ENCODE measurements at regions not wholly inside any gene's neighbourhood (a gene's known extent, or its start where the extent isn't known, plus 50 kb on each side); places are given as distances from the start of the nearest gene placed in this dataset.

GRCh38 chr11:80031014-80031600 is 590.3 kb upstream of the TENM4 start:
- no peak for ATAC-seq
- TF ChIP-seq, protein P1, sequence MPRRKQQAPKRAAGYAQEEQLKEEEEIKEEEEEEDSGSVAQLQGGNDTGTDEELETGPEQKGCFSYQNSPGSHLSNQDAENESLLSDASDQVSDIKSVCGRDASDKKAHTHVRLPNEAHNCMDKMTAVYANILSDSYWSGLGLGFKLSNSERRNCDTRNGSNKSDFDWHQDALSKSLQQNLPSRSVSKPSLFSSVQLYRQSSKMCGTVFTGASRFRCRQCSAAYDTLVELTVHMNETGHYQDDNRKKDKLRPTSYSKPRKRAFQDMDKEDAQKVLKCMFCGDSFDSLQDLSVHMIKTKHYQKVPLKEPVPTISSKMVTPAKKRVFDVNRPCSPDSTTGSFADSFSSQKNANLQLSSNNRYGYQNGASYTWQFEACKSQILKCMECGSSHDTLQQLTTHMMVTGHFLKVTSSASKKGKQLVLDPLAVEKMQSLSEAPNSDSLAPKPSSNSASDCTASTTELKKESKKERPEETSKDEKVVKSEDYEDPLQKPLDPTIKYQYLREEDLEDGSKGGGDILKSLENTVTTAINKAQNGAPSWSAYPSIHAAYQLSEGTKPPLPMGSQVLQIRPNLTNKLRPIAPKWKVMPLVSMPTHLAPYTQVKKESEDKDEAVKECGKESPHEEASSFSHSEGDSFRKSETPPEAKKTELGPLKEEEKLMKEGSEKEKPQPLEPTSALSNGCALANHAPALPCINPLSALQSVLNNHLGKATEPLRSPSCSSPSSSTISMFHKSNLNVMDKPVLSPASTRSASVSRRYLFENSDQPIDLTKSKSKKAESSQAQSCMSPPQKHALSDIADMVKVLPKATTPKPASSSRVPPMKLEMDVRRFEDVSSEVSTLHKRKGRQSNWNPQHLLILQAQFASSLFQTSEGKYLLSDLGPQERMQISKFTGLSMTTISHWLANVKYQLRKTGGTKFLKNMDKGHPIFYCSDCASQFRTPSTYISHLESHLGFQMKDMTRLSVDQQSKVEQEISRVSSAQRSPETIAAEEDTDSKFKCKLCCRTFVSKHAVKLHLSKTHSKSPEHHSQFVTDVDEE (CRISPR knock-in tag; IDR thresholded peaks at IDR 0.05), result no peak
- TF ChIP-seq ZC3H10 (CRISPR knock-in tag; IDR thresholded peaks at IDR 0.05), result no peak
- no peak for TF ChIP-seq RARB (CRISPR knock-in tag; IDR thresholded peaks at IDR 0.05)
- TF ChIP-seq ARNTL (CRISPR knock-in tag; IDR thresholded peaks at IDR 0.05; ENCODE audit: borderline replicate concordance, low read depth), result no peak
- no peak for TF ChIP-seq ZNF565 (CRISPR knock-in tag; conservative IDR thresholded peaks at IDR 0.05; ENCODE audit: low read depth)
- no peak for TF ChIP-seq CREB5 (CRISPR knock-in tag; IDR thresholded peaks at IDR 0.05; ENCODE audit: low read depth)
- TF ChIP-seq CSRNP3 (CRISPR knock-in tag; IDR thresholded peaks at IDR 0.05), result no peak
- TF ChIP-seq OSR1 (CRISPR knock-in tag; IDR thresholded peaks at IDR 0.05), result no peak
- TF ChIP-seq ZNF70 (CRISPR knock-in tag; IDR thresholded peaks at IDR 0.05), result no peak
- no peak for TF ChIP-seq CSDC2 (CRISPR knock-in tag; IDR thresholded peaks at IDR 0.05)
- TF ChIP-seq ISL1 (CRISPR knock-in tag; IDR thresholded peaks at IDR 0.05), result no peak

DNA sequence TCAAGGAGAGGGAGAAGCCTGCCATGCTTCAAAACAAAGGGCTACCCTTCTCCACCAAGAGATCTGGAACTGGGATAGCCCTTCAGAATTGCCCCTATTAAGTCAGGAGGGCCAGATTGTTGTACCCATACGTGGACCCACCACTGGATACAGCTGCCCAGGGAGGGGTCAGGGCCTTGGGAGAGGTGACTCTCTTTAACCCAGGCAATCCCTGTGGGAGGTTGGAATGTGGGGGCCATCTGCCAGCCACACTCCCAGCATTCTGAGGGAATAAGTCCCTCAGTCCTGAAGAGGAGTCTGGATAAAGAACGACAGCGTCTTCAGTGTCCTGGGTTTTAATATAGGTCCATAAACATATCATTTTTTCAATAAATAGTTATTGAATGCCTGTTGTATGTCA is 588.2 kb upstream of the TENM4 start:
- TF ChIP-seq BACH2 (CRISPR knock-in tag; IDR thresholded peaks at IDR 0.05; ENCODE audit: borderline replicate concordance) (no peak), ZFP30 (CRISPR knock-in tag; IDR thresholded peaks at IDR 0.05) (no peak), ZNF565 (CRISPR knock-in tag; conservative IDR thresholded peaks at IDR 0.05; ENCODE audit: low read depth) (no peak), ZNF70 (CRISPR knock-in tag; IDR thresholded peaks at IDR 0.05) (no peak), ISL1 (CRISPR knock-in tag; IDR thresholded peaks at IDR 0.05) (no peak)
- TF ChIP-seq, protein P2, sequence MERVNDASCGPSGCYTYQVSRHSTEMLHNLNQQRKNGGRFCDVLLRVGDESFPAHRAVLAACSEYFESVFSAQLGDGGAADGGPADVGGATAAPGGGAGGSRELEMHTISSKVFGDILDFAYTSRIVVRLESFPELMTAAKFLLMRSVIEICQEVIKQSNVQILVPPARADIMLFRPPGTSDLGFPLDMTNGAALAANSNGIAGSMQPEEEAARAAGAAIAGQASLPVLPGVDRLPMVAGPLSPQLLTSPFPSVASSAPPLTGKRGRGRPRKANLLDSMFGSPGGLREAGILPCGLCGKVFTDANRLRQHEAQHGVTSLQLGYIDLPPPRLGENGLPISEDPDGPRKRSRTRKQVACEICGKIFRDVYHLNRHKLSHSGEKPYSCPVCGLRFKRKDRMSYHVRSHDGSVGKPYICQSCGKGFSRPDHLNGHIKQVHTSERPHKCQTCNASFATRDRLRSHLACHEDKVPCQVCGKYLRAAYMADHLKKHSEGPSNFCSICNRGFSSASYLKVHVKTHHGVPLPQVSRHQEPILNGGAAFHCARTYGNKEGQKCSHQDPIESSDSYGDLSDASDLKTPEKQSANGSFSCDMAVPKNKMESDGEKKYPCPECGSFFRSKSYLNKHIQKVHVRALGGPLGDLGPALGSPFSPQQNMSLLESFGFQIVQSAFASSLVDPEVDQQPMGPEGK (CRISPR knock-in tag; IDR thresholded peaks at IDR 0.05; ENCODE audit: borderline replicate concordance), result no peak
- TF ChIP-seq, protein P1 (CRISPR knock-in tag; IDR thresholded peaks at IDR 0.05), result no peak
- no peak for ATAC-seq

DNA sequence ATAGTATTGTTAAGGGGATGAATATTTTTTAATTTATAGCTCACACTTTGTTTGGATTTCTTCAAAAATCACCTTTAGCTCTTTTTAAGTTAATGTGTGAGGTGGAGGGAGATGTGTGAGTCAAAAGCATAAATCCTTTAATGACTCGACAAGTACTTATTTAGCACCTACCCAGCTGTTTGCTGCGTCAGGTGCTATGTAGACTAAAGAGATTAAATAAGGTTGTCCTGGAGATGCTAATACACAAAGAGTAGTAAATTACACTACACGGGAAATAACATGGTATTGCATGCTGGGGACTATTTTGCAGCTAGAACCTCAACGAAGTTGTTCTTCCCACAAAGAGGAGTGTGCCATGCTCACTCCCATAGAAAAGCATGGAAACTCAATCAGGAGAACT is 583.3 kb upstream of the TENM4 start:
- no peak for ATAC-seq
- TF ChIP-seq RARB (CRISPR knock-in tag; IDR thresholded peaks at IDR 0.05), result no peak
- TF ChIP-seq, protein P2 (CRISPR knock-in tag; IDR thresholded peaks at IDR 0.05; ENCODE audit: borderline replicate concordance), result no peak
- TF ChIP-seq CSRNP3 (CRISPR knock-in tag; IDR thresholded peaks at IDR 0.05), result no peak
- TF ChIP-seq CREB5 (CRISPR knock-in tag; IDR thresholded peaks at IDR 0.05; ENCODE audit: low read depth), result no peak
- TF ChIP-seq ZNF70 (CRISPR knock-in tag; IDR thresholded peaks at IDR 0.05), result no peak
- TF ChIP-seq ARNTL (CRISPR knock-in tag; IDR thresholded peaks at IDR 0.05; ENCODE audit: borderline replicate concordance, low read depth), result no peak
- no peak for TF ChIP-seq OSR1 (CRISPR knock-in tag; IDR thresholded peaks at IDR 0.05)
- no peak for TF ChIP-seq ZNF565 (CRISPR knock-in tag; conservative IDR thresholded peaks at IDR 0.05; ENCODE audit: low read depth)
- TF ChIP-seq, protein P3, sequence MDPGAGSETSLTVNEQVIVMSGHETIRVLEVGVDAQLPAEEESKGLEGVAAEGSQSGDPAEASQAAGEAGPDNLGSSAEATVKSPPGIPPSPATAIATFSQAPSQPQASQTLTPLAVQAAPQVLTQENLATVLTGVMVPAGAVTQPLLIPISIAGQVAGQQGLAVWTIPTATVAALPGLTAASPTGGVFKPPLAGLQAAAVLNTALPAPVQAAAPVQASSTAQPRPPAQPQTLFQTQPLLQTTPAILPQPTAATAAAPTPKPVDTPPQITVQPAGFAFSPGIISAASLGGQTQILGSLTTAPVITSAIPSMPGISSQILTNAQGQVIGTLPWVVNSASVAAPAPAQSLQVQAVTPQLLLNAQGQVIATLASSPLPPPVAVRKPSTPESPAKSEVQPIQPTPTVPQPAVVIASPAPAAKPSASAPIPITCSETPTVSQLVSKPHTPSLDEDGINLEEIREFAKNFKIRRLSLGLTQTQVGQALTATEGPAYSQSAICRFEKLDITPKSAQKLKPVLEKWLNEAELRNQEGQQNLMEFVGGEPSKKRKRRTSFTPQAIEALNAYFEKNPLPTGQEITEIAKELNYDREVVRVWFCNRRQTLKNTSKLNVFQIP (CRISPR knock-in tag; IDR thresholded peaks at IDR 0.05; ENCODE audit: borderline replicate concordance, low read depth), result no peak
- TF ChIP-seq ESRRG (CRISPR knock-in tag; IDR thresholded peaks at IDR 0.05), result no peak

Data from SK-N-SH treated with all-trans-retinoic acid at 6 μM for 48 hours (cell line).